Activated CD8-positive, alpha-beta memory T cell treated with anti-CD3 and anti-CD28 coated beads, Interleukin-2, amount 50 U/mL, for 4 hours (primary cell): ENCODE measurements at regions not wholly inside any gene's neighbourhood (a gene's known extent, or its start where the extent isn't known, plus 50 kb on each side); places are given as distances from the start of the nearest gene placed in this dataset.
"Not testable (repeated sequence)": the region's sequence is repeated elsewhere in the genome, so short reads cannot be mapped to it uniquely, and the experiment has no call there.

ENCODE experiments used
- DNase-seq: peaks from one replicate; pipeline ENCODE4 v3.0.0-alpha.2; 2020

DNA sequence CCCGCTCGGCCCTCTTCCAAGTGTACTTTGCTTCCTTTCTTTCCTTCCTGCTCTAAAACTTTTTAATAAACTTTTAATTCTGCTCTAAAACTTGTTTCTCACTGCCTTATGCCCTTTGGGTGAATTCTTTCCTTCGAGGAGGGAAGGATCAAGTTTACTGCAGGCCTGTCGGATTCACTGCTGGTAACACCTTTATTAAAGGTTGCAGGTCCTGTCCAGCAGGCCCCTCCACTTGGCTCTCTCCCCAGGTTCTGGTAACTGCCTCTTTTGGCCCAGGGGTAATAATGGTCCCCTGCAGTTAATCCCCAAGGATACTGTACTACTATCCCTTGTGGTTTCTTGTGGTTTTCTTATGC, 152.7 kb upstream of the EEA1 start:
- no peak for DNase-seq

DNA sequence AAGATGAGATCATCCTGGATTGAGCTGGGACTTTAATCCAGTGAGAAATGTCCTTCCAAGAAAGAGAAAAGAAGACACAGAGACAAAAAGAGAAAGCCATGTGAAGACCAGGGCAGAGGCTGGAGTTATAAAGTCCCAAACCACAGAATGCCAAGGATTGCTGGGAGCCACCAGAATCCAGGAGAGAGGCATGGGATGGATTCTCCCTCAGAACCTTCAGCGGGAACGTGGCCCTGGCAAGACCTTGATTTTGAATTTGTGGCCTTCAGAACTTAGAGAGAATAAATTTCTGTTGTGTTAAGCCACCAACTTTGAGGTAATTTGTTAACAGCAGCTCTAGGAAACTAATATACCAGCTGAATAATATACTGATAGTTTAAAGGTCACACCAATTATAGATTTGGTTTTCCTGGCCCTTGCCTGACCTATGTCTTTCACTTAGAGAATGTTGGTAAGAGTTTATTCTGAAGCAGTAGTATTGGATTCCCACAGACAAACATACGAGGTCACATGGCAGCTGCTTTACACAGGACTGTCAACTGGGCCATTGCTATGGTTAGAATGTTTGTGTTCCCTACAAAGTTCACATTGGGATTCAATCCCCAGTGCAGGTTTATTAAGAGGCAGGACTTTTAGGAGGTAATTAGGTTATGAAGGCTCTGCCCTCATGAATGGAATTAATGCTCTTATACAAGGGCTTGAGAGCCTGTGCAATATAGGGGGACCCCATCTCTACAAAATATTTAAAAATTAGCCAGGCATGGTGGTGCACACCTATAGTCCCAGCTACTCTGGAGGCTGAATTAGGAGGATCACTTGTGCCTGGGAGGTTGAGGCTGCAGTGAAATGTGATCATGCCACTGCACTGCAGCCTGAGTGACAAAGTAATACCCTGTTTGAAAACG, 156.5 kb upstream of the EEA1 start:
- no peak for DNase-seq

DNA sequence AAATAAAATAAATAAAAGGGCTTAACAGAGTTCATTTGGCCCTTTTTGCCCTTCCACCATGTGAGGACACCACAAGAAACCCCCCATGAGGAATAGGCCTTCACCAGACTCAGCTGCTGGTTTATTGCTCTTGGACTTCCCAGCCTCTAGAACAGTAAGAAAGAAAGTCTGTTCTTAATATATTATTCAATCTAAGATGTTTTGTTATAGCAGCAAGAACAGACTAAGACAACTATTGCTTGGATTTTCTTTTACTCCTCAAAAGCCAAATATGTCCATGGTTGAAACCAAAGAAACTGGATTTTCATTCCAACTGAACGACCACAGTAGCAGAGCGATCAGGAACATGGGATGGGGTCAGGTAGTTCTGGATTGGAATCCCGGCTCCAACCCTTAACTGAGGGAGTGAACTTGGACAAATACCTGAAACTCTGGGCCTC, 157.2 kb upstream of the EEA1 start:
- no peak for DNase-seq

DNA sequence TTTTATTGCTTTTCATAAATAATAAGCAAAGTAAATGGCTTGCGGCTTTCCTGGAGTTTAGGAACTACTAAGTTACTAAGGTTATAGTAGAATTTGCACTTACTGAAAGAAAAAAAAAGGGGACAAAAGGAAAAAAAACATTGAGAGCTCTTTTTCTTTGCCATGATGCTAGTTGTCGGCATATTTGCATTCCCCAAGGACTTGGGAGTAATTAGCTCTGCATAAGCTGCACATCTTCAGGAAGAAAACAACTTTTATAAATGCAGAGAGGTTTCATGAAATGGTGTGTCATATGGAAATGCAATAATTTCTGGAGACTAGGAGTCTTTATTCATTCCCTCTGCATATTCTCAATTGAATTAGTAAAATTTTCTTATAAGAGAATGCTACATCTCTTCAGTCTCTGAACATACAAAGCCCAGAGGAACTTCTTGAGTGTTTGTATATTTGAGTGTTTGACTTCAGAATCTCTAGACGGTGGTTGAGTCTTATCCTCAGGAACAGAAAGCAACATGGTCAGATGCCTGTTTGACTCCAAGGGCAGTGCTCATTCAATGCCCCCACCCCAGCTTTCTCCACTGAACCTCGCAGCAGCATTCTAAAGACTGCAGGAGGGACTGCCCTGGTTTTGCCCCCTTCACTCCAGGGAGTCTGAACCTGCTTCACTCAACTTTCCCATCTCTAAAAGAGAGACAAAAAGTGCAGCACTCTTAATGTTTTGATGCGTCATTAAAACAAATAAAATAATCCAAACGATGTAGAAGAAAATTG, 158.9 kb upstream of the EEA1 start:
- no peak for DNase-seq

DNA sequence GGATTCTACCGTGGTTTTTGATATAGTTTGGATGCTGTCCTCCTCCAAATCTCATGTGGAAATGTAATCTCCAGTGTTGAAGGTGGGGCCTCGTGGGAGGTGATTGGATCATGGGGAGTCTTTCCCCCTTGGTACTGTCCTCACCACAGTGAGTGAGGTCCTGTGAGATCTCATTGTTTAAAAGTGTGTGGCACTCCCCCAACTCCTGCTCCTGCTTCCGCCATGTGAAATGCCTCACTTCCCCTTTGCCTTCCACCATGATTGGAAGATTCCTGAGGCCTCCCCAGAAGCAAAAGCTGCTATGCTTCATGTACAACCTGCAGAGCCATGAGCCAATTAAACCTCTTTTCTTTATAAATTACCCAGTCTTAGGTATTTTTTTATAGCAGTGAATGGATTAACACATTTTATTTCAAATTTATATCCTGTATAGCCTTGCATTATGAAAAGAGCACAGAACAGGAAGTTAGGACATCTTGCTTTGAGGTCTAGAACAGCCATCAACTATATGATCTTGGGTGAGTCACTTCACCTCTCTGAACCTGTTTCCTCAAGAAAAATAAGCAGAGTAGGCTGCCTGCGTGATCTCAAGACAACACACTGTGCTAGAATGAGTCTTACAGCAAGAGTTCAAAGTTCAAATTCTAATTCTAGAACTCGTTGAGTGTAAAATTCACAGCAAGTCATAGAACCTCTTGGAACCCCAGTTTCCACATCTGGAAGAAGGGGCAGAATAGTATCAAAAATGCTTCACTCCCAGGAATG, 160.9 kb upstream of the EEA1 start:
- no peak for DNase-seq

DNA sequence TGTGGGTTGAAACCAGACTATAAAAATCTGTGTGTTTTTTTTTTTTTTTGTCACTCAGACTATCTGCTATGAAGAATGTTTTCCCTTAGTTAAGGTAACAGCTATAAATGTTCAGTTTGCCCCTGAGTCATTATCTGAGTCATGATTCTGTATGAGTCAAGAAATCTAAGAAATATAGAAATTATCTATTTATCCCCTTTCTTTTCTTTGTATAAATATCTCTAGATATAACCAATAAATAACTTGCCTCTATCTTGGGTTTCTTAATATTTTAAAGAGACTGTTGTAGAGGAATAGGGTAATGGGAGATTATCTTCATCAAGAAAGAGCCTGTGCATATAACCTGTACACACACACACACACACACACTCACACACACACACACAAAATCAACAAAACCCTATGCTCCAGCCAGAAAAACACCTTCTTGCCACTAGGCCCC, 161.7 kb upstream of the EEA1 start:
- no peak for DNase-seq

DNA sequence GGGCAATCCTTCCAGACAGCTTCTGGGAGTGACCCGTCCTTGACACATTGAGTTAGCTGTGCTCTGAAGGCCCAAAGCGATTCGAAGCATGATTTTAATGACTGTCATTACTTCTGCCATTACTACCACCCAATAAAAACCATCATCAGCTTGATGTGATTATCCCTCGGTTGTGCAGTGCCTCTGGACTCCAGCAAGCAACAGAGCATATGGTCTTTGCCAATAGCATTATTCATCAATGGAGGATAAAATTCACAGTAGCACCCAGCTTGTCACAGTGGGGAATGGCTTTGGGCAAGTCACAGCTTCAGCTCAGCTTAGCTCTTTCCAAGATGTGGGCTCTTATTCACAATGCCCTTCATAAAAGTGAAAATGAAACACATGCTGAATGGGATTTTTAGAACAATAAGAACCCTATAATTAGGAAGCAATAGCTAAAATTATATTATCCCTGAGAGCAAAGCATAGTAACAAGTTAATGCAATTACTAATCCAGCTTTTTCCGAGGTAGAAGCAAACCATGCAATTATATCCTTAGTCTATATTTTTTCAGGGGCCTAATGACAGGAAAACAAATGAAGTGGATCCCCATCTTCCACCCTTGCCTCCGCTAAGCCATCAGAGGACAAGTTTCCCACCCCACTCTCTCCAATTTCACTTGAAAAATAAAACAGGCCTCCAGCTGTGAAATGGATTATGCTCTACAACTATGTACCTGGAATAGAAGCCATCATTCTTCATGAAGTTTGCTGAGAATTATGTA, 163.0 kb upstream of the EEA1 start:
- no peak for DNase-seq

DNA sequence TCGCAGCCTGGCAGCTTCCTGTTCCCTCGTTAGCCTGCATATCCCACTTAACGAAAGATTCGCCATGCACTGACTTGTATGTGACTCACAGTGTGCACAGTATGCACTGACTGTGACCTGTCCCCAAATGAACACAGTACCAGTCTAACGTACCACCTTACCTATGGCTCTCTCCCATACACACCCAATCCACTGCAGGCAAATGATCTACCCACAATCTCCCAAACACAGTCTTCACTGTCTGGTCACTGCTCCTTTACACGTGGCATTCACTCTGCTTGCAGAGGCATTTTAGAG, 163.5 kb upstream of the EEA1 start:
- no peak for DNase-seq

DNA sequence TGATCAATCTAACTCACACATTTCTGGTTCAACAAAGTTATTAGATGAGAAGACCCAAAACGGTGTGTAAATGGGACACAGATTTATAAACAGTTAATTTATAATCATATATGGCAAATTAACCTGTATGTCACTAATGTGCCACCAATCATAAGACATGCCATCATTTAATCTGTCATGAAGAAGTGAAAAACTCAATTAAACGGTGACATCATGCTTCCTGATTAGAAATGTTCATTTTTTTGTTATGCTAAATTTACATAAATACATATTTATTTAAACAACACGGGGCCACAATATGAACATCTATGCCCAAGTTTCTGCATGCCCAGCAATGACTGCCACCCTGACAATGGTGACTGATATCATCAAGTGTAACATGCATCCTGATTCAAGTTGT, 164.1 kb upstream of the EEA1 start:
- no peak for DNase-seq

DNA sequence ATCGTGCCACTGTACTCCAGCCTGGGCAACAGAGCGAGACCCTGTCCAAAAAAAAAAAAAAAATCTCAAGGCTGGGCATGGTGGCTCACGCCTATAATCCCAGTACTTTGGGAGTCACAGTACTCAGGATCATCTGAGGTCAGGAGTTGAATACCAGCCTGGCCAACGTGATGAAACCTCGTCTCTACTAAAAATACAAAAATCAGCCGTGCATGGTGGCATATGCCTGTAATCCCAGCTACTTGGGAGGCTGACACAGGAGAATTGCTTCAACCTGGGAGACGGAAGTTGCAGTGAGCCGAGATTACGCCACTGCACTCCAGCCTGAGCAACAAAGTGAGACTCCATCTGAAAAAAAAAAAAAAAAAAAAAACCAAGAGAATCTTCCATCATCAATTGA, 165.1 kb upstream of the EEA1 start:
- not testable (repeated sequence) for DNase-seq

DNA sequence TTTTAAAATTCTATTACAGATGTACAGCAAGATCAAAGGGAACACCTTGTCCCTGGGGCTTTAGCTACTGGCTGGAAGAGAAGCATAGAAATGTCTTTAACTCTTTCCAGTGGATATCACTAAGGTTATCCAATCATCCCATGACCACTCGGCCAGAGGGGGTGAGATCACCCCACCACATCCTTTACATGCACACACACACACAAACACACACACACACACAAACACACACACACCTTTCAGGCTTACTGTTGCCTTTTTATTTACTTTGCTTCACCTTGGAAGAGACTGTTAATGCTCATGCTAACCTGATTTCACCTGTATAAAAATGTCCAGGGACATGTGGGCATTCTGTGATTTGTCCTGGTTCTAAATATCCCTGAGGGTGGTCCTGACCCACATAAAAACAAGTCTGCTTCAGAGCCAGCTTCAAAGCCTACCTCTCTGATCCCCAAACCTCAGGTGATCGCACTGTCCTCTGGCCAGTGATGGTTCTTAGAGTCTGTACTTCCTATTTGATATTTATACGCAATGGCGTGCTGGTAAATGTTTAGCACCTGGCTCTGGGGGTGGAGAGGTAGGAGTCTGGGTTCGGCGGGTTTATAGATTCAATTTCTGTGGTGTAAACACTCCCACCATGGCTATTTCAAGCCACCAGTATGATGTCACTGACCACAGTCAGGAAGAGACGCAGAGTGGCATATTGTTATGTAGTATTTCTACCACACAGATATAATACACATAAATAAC, 166.1 kb upstream of the EEA1 start:
- DNase-seq: no peak

DNA sequence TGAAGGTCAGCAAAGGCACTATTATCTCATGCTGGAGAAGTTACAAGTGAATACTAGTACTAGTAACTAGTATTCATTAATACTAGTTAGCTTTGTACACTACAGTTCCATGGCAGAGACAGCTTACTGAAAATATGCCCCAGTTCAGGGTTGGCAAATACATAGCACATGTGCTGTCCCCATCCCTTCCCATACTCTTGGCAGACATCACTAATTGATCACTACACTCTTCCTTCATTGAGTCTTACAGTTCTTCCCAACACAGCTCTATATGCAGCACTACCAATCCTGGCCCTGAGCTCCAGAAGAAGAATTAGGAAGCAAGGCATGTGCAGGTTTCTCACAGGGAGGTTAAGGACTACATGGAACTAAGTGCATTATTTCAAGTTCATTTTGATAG, 168.3 kb upstream of the EEA1 start:
- no peak for DNase-seq

DNA sequence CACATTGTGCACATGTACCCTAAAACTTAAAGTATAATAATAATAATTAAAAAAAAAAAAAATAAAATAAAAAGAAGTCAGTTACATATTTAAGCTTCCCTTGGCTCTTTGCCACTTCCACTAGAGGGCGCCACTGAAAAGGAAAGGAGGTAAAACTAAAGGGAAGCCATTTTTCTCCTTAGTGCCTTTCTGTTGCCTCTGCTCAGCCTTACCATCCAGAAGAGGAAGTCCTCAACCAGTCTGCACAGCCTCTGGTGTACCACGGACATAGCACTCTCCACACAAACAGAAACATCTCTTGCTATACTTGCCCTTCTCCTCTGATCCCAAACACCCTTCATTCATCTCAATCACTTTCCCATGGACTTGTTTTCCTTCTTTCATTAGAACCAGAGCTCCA, 169.0 kb upstream of the EEA1 start:
- DNase-seq: peak; percentile 60

DNA sequence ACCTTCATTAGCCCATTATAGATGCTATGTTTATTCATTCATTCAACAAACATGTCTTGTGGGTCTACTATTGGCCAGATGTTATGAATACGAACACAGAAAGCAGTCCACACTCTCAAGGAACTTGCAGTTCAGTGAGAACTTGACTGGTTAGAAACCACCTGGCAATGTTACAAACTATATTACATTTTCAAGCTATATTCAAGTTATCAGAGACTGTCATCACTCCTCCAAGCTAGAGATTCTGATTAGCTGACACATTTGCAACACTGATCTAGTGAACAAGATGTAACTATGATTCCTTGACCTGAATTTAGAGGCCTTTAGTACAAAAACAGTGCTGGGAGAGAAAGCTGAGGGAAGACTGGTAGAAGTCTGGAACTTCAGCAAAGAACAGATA, 170.7 kb upstream of the EEA1 start:
- no peak for DNase-seq

DNA sequence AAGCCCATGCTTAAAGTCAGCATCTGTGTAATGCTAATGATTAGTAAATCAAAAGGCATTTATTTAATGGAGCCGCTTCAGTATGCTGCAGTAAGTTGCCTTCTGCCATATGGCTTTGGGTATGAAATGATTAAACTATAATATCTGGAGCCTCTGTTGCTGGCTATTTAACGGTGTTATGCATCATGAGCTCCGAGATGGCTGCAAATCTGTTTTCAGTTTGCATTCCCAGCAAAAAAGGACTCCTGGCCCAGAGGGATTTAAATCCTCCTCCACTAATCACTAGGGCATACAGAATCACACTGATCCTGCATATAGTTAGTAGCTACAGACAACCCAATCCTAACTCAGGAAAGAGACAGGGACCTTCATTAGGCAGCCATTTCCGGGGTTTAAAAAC, 171.5 kb upstream of the EEA1 start:
- DNase-seq: no peak

DNA sequence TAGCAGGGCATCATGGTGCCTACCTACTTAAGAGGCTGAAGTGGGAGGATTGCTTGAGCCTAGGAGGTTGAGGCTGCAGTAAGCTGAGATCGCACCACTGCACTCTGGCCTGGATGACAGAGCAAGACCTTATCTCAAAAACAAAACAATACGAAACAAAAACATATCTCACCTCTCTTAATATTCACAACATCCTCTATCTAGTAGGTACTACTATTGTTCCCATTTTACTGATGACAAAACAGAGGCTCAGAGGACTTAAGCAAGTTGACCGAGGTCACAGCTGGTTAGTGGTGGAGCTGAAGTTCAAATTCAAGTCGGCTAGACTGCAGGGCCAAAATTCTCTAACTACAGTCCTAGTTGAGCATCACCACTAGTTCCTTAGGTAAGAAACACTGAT, 172.3 kb upstream of the EEA1 start:
- no peak for DNase-seq

DNA sequence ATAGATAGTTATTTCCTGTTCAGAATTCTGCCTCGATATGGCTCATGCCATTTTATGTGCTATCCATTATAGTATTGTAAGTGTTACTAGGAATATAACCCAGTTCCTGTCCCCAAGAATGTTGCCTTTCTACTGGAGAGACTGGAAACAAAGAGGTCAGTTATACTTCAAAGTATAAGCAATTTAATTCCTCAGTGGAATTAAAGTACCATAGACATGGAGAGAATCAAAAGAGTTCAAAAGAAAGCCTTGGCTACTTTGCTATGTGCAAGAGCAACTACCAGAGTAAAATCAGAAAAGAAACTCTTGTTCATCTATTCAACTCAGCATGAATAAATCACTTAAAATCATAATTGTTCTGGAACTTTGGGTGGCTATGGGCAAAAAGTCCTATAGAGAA, 173.2 kb upstream of the EEA1 start:
- no peak for DNase-seq

DNA sequence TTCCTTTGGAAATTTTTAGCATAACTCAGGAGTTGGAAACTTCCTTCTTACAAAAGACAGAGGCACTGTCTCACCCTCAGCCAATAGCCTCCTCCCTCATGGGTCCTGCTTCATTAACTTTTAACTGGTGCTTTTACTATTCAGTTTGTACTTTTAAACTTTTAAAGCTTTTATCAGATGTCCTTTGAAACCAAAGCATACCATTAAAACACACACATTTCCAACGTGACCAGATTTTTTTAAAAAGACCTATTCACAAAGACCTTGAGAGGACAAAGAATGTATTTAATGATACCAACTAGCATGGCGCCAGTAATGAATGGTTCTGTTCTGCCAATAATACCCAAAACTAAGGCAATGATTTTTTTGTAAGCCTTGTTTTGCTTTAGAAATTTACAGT, 173.6 kb upstream of the EEA1 start:
- DNase-seq: no peak

DNA sequence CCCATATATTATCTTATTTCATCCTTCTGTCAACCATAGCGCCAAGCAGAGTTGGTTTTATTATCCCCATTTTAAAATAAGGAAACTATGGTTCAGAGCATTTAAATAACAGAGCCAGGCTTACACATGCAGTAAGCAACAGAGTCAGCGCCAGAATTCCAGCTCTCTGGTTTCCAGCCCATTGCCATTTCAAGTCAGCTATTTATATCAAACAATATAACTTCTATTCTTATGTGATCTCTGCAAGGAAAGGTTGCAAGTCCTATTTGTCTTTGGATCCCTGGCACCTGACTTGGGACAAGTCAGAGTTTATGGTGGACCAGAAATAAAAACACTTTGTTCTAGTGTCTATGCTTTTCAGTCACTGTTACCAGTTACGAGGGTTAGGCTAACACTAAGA, 174.1 kb upstream of the EEA1 start:
- no peak for DNase-seq

DNA sequence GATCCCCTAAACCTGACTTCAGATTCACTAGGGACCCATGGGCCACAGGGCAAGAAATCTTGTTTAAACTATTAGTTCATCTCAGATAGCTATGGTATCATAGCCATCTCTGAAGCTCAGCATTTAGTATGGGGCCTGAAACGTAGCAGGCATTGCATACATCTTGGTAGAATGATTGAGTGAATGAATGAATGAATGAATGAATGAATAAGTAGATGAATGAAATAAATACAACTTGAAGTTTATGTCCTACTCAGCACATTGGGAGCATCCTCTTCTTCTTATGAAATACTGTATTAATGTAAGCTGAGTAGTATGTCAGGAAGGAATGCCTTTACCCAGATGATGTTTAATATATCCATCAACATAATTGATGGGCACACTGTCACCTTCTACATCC, 175.4 kb upstream of the EEA1 start:
- no peak for DNase-seq

DNA sequence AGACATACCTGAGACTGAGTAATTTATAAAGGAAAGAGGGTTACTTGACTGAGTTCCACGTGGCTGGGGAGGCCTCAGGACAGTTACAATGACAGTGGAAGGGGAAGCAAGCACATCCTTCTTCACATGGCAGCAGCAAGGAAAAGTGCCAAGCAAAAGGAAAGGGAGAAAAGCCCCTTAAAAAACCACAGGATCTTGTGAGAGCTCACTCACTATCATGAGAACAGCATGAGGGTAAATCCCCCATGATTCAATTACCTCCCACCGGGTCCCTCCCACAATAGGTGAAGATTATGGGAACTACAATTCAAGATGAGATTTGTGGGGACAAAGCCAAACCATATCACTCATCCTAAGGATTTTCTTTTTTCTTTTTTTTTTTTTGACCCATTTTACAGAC, 177.8 kb upstream of the EEA1 start:
- DNase-seq: no peak
